Thyroid gland (tissue), 4 donors: ENCODE measurements at regions not wholly inside any gene's neighbourhood (a gene's known extent, or its start where the extent isn't known, plus 50 kb on each side); places are given as distances from the start of the nearest gene placed in this dataset.

Source experiments
- DNase-seq, 2 donors: peaks; one replicate each; pipeline ENCODE4 v3.0.0-alpha.2; 2019
- H3K27ac ChIP-seq, 3 donors: fragments of 200-600 bp; sonication (generic); 1 replicate in 2 of 3; 2 replicates in 1 of 3; pipeline ENCODE4 v1.5.1; 2016 to 2019; ENCODE audit warnings: mild to moderate bottlenecking in 1 of 3, moderate library complexity in 1 of 3
- H3K27me3 ChIP-seq: fragments of 200-600 bp; sonication (generic); one replicate; pipeline ENCODE4 v1.5.1; 2019
- H3K36me3 ChIP-seq, 2 donors: fragments of 200-600 bp; sonication (generic); one replicate each; pipeline ENCODE4 v1.5.1; 2016 to 2019
- H3K4me1 ChIP-seq, 2 donors: fragments of 200-600 bp; sonication (generic); one replicate each; pipeline ENCODE4 v1.5.1; 2017 to 2019
- H3K4me3 ChIP-seq, 3 donors: fragments of 200-600 bp; sonication (generic); replicated peaks in 1 of 3; 1 replicate in 2 of 3; 2 replicates in 1 of 3; pipeline ENCODE4 v1.5.1; 2016; ENCODE audit warnings: mild to moderate bottlenecking in 1 of 3
- H3K9me3 ChIP-seq: fragments of 200-600 bp; sonication (generic); one replicate; pipeline ENCODE4 v1.5.1; 2017
- CTCF ChIP-seq, 6 experiments: fragments of 200-600 bp in 3 of 6; fragments of 450-650 bp in 3 of 6; sonication (generic) in 3 of 6; IDR thresholded peaks; one replicate each; pipeline ENCODE4 v1.5.1; 2016 to 2019; ENCODE audit warnings: antibody characterized with exemption in 6 of 6, mild to moderate bottlenecking in 2 of 6, inconsistent platforms in 1 of 6, moderate library complexity in 1 of 6
- POLR2A ChIP-seq, 2 donors: fragments of 450-650 bp; IDR thresholded peaks; one replicate each; pipeline ENCODE4 v1.6.1; 2017; ENCODE audit warnings: antibody characterized with exemption in 2 of 2, mild to moderate bottlenecking in 2 of 2, moderate library complexity in 1 of 2
- WGBS, 2 donors: methylation state at CpG; one replicate each; pipeline ENCODE4 v1.1.5; 2017; 5-methylcytosine and 5-hydroxymethylcytosine counted together
- intact Hi-C: fragments of 100-400 bp; cut with DNase I; formaldehyde crosslinking; loops from one replicate; pipeline ENCODE4 v1.15.1; 2023

DNA sequence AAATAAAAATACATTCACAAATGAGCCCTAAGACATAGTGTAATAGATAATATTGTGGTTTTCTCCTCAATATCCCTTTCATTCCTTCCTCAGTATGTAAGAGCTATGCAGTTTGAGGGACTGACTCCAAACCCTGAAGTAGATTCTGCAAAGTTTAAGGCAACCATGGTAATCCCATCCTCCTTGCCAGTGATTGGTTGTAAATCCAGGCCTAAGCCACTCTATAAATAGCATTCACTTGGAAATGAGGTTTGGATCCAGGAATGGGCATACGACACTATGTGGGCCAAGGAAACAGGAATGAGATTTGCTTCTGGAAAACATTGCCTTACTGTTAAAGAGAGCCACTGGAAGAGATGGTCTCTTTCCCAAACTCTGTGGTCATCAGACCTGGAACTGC lies 468.7 kb upstream of the SOX5 start:
- Histone ChIP-seq H3K4me1 (no peaks in the 10 kb centered on the region), H3K9me3 (no peaks in the 10 kb centered on the region), H3K36me3 (no peaks in the 10 kb centered on the region), H3K27ac (no peak overlapping the region), H3K27me3 (no peaks in the 10 kb centered on the region), H3K4me3 (no peak overlapping the region)
- TF ChIP-seq CTCF (IDR thresholded peaks at IDR 0.05), result no peak
- no peak for TF ChIP-seq POLR2A (IDR thresholded peaks at IDR 0.05)
- 83% methylated on average over 1 of the region's 1 CpG for WGBS, 2 donors
- no peak for DNase-seq
- intact Hi-C loops, result no loop called here

DNA sequence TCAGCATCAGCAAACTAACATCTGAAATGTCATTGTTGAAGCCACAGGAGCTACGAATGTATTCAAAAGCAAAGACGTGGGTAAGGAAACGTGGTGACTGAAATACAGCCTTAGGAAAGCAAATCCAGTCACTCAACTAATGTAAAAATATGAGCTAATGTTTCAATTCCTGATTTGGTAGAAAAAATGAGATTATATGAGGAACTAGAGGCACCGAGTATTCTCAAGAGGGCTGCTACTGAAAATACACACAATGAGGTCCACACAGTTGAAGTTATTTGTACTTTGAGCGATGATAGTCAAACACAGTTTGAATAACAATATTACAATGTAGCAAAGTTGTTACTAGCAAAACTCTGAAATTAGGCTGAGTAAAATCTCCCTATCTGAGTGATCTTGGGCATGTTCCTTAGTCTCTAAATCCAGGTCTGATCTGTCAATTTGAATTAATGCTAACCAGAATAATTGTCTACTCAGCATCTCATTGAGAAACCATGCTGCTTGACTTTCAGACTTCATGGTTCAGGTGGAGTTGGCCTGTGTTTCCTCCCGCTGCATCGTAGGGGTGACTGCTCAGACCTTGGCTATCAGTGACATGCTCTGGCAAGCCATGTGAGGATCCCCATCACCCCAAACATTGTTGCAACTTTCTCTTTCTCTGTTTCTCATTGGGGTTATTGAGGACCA lies 467.1 kb upstream of the SOX5 start:
- H3K4me1 ChIP-seq, result no peaks in the 10 kb centered on the region
- TF ChIP-seq CTCF (IDR thresholded peaks at IDR 0.05), result no peak
- TF ChIP-seq POLR2A (IDR thresholded peaks at IDR 0.05), result no peak
- DNase-seq, result no peak
- no peak overlapping the region for H3K27ac ChIP-seq
- H3K4me3 ChIP-seq, result no peak overlapping the region
- H3K36me3 ChIP-seq, result no peaks in the 10 kb centered on the region
- H3K9me3 ChIP-seq, result no peaks in the 10 kb centered on the region
- intact Hi-C loops, result no loop called here
- no peaks in the 10 kb centered on the region for H3K27me3 ChIP-seq
- 86 to 91% methylated on average over 7 of the region's 7 CpGs for WGBS, 2 donors

GRCh38 chr12:24415934-24416333 lies 466.5 kb upstream of the SOX5 start:
- 81 to 92% methylated on average over 6 of the region's 6 CpGs for WGBS, 2 donors
- Histone ChIP-seq H3K27ac (no peak overlapping the region), H3K36me3 (no peaks in the 10 kb centered on the region), H3K4me1 (no peaks in the 10 kb centered on the region), H3K9me3 (no peaks in the 10 kb centered on the region), H3K27me3 (no peaks in the 10 kb centered on the region), H3K4me3 (no peak overlapping the region)
- no peak for DNase-seq
- TF ChIP-seq CTCF (IDR thresholded peaks at IDR 0.05), result no peak
- TF ChIP-seq POLR2A (IDR thresholded peaks at IDR 0.05), result no peak
- intact Hi-C loops, result no loop called here

GRCh38 chr12:24414480-24414879 lies 465.0 kb upstream of the SOX5 start:
- intact Hi-C loops, result no loop called here
- Histone ChIP-seq H3K27me3 (no peaks in the 10 kb centered on the region), H3K27ac (no peak overlapping the region), H3K4me3 (no peak overlapping the region), H3K4me1 (no peaks in the 10 kb centered on the region), H3K36me3 (no peaks in the 10 kb centered on the region), H3K9me3 (no peaks in the 10 kb centered on the region)
- no peak for DNase-seq
- WGBS, 2 donors, result 44 to 45% methylated on average over 5 of the region's 5 CpGs
- no peak for TF ChIP-seq POLR2A (IDR thresholded peaks at IDR 0.05)
- no peak for TF ChIP-seq CTCF (IDR thresholded peaks at IDR 0.05)

- Histone ChIP-seq H3K9me3 (no peaks in the 10 kb centered on the region), H3K27ac (no peak overlapping the region), H3K4me3 (no peak overlapping the region), H3K4me1 (no peaks in the 10 kb centered on the region), H3K27me3 (no peaks in the 10 kb centered on the region), H3K36me3 (no peaks in the 10 kb centered on the region)
- TF ChIP-seq CTCF (IDR thresholded peaks at IDR 0.05), result no peak
- no peak for TF ChIP-seq POLR2A (IDR thresholded peaks at IDR 0.05)
- 96 to 97% methylated on average over 8 of the region's 8 CpGs for WGBS, 2 donors
- intact Hi-C loops, result no loop called here
- DNase-seq, result no peak
These were observed 462.5 kb upstream of the SOX5 start for GRCh38 chr12:24411948-24412347.
